GM12865 (cell line): ENCODE measurements at regions not wholly inside any gene's neighbourhood (a gene's known extent, or its start where the extent isn't known, plus 50 kb on each side); places are given as distances from the start of the nearest gene placed in this dataset.

ENCODE experiments used
- DNase-seq: peaks from one replicate; pipeline ENCODE4 v3.0.0; 2010; ENCODE audit warnings: low read depth
- H3K4me3 ChIP-seq: 2 replicates; pipeline ENCODE4 v1.5.1; 2011; ENCODE audit warnings: mild to moderate bottlenecking, low read depth, low read length, control low read depth
- CTCF ChIP-seq: IDR thresholded peaks from 2 replicates; pipeline ENCODE4 v1.5.1; 2011; ENCODE audit warnings: low read length, control low read depth, low read depth, inconsistent platforms; ENCODE audit not compliant: insufficient read depth; ENCODE audit errors: missing control alignments

DNA sequence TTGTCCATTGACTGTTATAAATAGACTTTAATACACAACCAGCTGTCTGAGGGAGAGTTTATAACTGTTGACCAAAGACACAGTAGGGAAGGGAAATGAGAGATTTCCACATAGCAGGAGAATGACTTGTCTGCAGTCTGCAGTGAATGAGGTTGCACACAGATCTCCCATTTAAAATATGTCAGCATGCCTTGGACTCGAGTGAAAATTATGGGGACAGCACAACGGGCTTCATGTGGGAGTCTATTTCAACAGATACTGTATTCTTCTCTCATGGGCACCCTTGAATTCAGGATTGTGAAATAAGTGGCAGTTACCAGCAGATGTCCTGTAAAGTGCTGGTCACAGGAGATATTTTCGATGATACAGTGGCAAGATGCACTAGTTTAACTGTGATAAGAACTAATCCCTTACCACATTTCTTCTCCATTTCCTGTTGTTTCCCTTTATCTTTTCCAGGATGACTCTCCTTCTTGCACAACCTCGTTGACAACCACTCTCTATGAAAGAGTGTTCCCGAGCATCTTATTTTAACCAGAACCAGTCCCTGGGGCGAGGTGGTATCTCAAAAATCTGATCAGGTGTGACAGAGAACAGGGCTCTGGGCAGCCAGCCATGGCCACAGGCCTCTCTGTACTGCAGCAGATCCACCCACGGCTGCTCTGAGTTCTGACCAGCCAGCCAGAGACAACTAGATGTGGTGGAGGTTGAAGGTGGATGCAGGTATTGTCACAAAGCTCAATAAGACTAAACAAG lies 51.5 kb upstream of the MAP3K1 start:
- no peak overlapping the region for H3K4me3 ChIP-seq
- TF ChIP-seq CTCF, result no peak
- no peak for DNase-seq

GRCh38 chr5:56763182-56763581 lies 52.2 kb upstream of the MAP3K1 start:
- no peak overlapping the region for H3K4me3 ChIP-seq
- no peak for DNase-seq
- TF ChIP-seq CTCF, result no peak

DNA sequence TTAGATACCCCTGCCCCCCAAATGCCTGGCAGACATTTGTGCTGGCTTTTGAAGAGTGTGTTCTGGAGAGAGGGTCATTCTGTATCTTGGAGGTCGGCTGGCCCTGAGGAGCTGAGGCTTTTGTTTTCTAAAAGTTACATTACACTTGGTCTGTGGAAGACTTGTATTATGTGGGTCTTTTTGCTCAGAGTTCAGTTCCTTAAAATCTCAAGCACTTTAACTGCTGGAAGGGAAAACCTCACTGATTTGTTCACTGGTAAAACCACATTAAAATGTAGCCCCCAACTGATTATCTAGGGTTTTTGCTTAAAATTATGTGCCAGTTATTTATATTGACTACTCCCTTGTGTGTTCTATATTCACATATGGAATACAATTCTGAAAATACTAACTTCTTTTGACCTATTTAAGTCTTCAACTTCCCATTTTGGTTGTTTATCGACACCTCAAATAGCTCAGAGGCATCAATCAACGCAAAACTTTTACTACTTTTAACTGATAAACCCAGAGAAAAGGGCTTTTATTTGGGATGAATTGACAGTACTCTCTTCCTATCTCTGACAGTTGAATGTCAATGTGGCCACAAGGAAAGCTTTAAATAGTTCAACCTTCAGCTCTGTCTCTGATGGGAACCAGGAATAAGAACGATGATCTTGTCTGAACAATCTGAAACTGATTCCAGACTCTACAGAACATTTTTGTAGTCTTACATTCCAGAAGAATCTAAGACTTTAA lies 54.0 kb upstream of the MAP3K1 start:
- DNase-seq, result no peak
- H3K4me3 ChIP-seq, result no peak overlapping the region
- no peak for TF ChIP-seq CTCF

GRCh38 chr5:56760723-56761122 lies 54.6 kb upstream of the MAP3K1 start:
- DNase-seq, result no peak
- no peak for TF ChIP-seq CTCF
- no peak overlapping the region for H3K4me3 ChIP-seq

GRCh38 chr5:56759521-56760216 lies 55.7 kb upstream of the MAP3K1 start:
- no peak overlapping the region for H3K4me3 ChIP-seq
- no peak for DNase-seq
- TF ChIP-seq CTCF, result no peak

DNA sequence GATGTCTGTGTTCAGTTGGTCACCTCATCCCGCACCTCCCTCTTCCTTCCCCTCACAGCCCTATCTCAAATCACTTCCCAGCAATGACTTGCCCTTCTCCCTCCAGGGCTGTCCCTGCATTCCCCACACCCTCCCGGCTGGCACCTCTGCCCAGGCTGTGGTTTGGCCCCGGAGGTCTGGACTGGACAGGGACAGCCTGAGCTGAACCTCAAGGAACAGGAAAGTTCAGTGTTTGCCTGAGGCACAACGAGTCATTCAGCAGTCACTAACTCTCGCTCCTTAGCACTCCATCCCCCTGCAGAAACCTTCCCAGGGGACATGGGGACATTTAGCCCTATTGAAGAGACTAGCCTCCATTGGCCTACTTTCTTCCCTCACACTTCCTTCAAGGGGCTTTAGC lies 58.3 kb upstream of the MAP3K1 start:
- TF ChIP-seq CTCF, result no peak
- H3K4me3 ChIP-seq, result no peak overlapping the region
- DNase-seq, result no peak
